Fibroblast of villous mesenchyme (primary cell): ENCODE measurements at regions not wholly inside any gene's neighbourhood (a gene's known extent, or its start where the extent isn't known, plus 50 kb on each side); places are given as distances from the start of the nearest gene placed in this dataset.

Experiments used
- DNase-seq: peaks from one replicate; pipeline ENCODE4 v3.0.0-alpha.2; 2010; ENCODE audit warnings: low read depth
- H3K4me3 ChIP-seq: 2 replicates; pipeline ENCODE4 v1.5.1; 2011; ENCODE audit warnings: low read depth, mild to moderate bottlenecking, low read length
- CTCF ChIP-seq: IDR thresholded peaks from 2 replicates; pipeline ENCODE4 v1.5.1; 2012; ENCODE audit warnings: low read depth, mild to moderate bottlenecking, low read length; ENCODE audit not compliant: insufficient read depth

- TF ChIP-seq CTCF = no peak
These were observed 288.7 kb upstream of the FOXQ1 start for GRCh38 chr6:1023229-1023628.

GRCh38 chr6:1022719-1023118, 289.2 kb upstream of the FOXQ1 start:
- no peak overlapping the region for H3K4me3 ChIP-seq
- TF ChIP-seq CTCF = no peak
- no peak for DNase-seq

More at GRCh38 chr6:1023229-1023628, 288.7 kb upstream of the FOXQ1 start:
- H3K4me3 ChIP-seq = no peak overlapping the region
- no peak for DNase-seq

- no peak overlapping the region for H3K4me3 ChIP-seq
- no peak for TF ChIP-seq CTCF
- DNase-seq = no peak
These were observed 291.1 kb upstream of the FOXQ1 start for GRCh38 chr6:1020837-1021236.

- no peak for DNase-seq
- no peak overlapping the region for H3K4me3 ChIP-seq
- no peak for TF ChIP-seq CTCF
These were observed 291.8 kb upstream of the FOXQ1 start for GRCh38 chr6:1020133-1020532.

GRCh38 chr6:1018041-1018440, 293.9 kb upstream of the FOXQ1 start:
- DNase-seq = no peak
- no peak for TF ChIP-seq CTCF
- H3K4me3 ChIP-seq = no peak overlapping the region

GRCh38 chr6:1016329-1017302, 295.3 kb upstream of the FOXQ1 start:
- H3K4me3 ChIP-seq = no peak overlapping the region
- no peak for DNase-seq
- TF ChIP-seq CTCF = no peak

GRCh38 chr6:1015825-1016224, 296.1 kb upstream of the FOXQ1 start:
- TF ChIP-seq CTCF = peak; percentile 34
- H3K4me3 ChIP-seq = no peak overlapping the region
- DNase-seq = peak; percentile 20
